Mammary epithelial cell (primary cell): ENCODE measurements at regions not wholly inside any gene's neighbourhood (a gene's known extent, or its start where the extent isn't known, plus 50 kb on each side); places are given as distances from the start of the nearest gene placed in this dataset.

Experiments
- EZH2 ChIP-seq: IDR thresholded peaks from 2 replicates; pipeline ENCODE4 v1.6.1; 2012; ENCODE audit warnings: low read length, inconsistent platforms, borderline replicate concordance
- TF ChIP-seq, protein P1 (sequence below), 2 donors: IDR thresholded peaks in 1 of 2; conservative IDR thresholded peaks in 1 of 2; 2 replicates each; pipeline ENCODE4 v1.5.1; 2011 to 2012; ENCODE audit warnings: inconsistent platforms in 2 of 2, low read length in 2 of 2, mild to moderate bottlenecking in 2 of 2, control low read depth in 1 of 2, low read depth in 1 of 2; ENCODE audit not compliant: insufficient read depth in 1 of 2; ENCODE audit errors: extremely low read depth in 1 of 2

- TF ChIP-seq, protein P1, sequence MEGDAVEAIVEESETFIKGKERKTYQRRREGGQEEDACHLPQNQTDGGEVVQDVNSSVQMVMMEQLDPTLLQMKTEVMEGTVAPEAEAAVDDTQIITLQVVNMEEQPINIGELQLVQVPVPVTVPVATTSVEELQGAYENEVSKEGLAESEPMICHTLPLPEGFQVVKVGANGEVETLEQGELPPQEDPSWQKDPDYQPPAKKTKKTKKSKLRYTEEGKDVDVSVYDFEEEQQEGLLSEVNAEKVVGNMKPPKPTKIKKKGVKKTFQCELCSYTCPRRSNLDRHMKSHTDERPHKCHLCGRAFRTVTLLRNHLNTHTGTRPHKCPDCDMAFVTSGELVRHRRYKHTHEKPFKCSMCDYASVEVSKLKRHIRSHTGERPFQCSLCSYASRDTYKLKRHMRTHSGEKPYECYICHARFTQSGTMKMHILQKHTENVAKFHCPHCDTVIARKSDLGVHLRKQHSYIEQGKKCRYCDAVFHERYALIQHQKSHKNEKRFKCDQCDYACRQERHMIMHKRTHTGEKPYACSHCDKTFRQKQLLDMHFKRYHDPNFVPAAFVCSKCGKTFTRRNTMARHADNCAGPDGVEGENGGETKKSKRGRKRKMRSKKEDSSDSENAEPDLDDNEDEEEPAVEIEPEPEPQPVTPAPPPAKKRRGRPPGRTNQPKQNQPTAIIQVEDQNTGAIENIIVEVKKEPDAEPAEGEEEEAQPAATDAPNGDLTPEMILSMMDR (conservative IDR thresholded peaks at IDR 0.05 in 1 of 2, IDR thresholded peaks at IDR 0.05 in 1 of 2; ENCODE audit: extremely low read depth in 1 of 2, insufficient read depth in 1 of 2, low read depth in 1 of 2, low read length in 2 of 2) = no peak
- no peak for TF ChIP-seq EZH2
Measured at GRCh38 chr5:111641533-111642233, 115.3 kb downstream of the NREP start.
